ENCODE measurements at regions not wholly inside any gene's neighbourhood (a gene's known extent, or its start where the extent isn't known, plus 50 kb on each side); places are given as distances from the start of the nearest gene placed in this dataset.
"Not testable (repeated sequence)": the region's sequence is repeated elsewhere in the genome, so short reads cannot be mapped to it uniquely, and the experiment has no call there.

GRCh38 chr10:55227967-55228366 lies 426.9 kb upstream of the PCDH15 start:
- DNase-seq = no peak

DNA sequence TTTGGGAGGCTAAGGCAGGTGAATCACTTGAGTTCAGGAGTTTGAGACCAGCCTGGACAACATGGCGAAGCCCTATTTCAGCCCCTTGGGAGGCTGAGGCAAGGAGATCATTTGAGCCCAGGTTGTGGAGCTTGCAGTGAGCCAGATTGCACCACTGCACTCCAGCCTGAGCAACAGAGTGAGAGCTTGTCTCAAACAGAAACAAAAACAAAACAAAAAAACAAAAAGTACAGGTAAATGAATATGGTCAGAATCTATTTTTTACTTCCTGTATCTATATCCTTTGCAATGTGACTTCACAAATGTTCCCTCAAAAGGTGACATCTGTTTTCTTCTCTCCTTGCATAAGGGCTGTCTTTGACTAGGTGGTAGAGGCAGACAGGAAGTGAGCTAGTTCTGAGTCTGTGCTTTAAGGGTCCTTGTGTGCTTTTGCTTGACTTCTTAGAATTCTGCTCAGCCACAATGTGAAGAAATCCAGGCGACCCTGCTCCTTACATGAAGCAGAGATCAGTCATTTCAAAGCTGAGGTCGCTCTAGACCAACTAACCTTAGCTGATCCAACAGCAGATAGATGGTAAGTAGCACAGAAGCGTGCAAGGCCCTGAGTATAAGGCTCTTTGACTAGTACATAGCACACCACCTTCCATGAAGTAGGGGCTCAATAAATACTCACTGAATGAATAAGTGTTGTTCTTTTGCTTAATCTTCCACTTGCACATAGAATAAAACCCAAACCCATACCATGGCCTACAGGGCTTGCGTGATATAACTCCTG lies 423.2 kb upstream of the PCDH15 start:
- DNase-seq = no peak

DNA sequence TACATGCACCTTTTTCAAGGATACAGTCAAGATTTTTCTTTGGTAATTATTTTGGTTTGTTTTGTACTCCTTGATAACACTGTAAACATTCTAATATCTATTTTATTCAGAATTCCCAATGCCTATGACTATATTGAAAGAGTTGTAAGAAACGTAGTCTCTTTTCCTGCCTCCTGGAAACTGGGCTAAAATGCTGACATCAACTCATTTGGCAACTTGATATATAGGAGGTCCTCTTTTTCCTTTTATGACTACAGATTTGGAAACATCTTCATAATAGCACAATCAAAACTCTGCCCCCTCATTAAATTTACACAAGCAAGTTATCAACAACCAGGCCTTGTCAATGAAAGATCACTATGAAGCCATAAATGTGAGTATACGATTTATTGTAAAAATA lies 422.3 kb upstream of the PCDH15 start:
- no peak for DNase-seq

DNA sequence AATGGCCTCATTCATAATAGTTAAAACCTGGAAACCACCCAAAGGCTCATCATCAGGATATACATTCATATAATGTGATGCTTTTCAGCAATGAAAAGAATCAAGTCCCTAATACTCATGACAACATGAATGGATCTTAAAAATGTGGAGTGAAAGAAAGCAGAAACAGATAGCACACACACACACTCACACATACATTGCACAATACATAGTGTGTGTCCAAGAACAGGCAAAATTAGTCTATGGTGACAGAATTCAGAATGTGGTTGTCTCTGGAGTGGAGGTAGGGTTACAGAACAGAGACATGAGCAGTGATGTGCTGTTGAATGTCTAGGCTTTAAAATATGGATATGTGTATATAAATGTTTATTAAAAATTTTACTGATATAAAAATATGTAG lies 419.9 kb upstream of the PCDH15 start:
- no peak for DNase-seq

GRCh38 chr10:55215699-55216098 lies 414.7 kb upstream of the PCDH15 start:
- no peak for DNase-seq

GRCh38 chr10:55214608-55215007 lies 413.6 kb upstream of the PCDH15 start:
- DNase-seq = no peak

DNA sequence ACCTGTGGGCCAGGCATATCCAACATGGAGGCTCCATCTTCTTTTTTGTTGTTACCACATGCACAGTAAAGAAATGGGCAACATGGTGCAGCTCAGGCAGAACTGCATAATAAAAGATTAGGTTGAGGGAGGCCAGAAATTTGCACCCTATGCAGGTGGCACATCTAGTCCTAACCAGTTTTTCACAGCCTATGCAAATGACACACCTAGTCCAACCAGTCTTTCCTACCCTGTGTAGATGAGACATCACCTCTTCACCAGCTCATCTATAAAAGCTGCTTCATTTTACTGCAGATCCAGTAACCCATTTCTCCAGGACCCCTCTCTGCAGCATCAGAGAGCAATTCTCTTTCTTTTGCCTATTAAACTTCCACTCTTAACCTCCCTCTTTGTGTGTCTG lies 411.0 kb upstream of the PCDH15 start:
- DNase-seq = no peak

- DNase-seq = no peak
Observed at GRCh38 chr10:55203874-55204273, 402.8 kb upstream of the PCDH15 start.

- no peak for DNase-seq
Observed at GRCh38 chr10:55203319-55203718, 402.3 kb upstream of the PCDH15 start.

DNA sequence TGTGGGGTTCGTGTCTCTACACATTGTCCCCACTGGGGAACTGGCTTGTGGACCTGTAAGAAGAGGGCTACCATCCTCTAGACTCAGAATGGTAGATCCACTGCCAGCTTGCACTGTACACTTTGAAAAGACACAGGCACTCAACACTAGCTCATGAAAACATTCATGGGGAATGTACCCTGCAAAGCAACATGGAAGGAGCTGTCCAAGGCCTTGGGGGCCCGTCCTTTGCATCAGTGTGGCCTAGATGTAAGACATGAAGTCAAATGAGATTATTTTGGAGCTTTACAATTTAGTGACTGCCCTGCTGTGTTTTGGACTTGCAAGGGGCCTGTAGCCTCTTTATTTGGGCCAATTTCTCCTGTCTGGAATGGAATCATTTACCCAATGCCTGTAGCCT lies 399.0 kb upstream of the PCDH15 start:
- DNase-seq = no peak

- no peak for DNase-seq
Observed at GRCh38 chr10:55191236-55191860, 390.3 kb upstream of the PCDH15 start.

GRCh38 chr10:55183993-55184392 lies 383.0 kb upstream of the PCDH15 start:
- no peak for DNase-seq

DNA sequence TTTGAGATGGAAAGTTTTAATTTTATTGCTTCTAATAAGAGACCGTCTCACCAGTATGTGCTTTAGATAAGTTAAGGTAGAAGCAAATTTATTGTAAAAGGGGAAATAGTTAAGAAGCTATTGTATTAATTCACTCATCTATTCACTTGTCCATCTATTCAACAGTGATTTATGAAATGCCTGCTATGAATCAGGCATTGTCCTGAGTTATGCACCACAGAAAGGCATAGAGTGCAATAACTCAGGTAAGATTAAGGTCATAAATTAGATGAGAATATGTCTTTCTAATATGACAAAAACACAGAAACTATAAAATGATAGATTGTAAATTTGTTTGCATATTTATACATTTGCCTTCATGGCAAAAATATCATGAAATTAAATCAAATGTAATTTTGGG lies 379.3 kb upstream of the PCDH15 start:
- DNase-seq = no peak

DNA sequence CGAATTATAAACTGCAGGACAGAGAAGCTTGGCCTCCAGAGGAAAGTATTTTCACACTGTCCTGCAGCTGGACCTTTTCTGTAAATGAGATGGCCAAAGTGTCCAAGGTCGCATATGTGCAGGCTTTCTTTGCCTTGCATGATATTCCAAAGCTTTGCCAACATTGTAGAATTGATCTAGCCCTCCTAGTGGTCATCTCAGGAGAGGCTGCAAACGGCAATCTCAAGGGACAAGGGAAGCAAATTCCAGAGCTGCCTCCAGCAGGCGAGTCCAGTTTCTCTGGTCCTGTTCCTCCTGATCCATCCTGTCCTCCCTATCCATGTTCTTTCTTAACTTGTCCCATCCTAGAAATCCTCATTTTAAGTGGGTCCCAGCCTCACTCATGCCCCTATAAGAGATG lies 373.4 kb upstream of the PCDH15 start:
- DNase-seq = no peak

- no peak for DNase-seq
Observed at GRCh38 chr10:55169493-55169892, 368.5 kb upstream of the PCDH15 start.

DNA sequence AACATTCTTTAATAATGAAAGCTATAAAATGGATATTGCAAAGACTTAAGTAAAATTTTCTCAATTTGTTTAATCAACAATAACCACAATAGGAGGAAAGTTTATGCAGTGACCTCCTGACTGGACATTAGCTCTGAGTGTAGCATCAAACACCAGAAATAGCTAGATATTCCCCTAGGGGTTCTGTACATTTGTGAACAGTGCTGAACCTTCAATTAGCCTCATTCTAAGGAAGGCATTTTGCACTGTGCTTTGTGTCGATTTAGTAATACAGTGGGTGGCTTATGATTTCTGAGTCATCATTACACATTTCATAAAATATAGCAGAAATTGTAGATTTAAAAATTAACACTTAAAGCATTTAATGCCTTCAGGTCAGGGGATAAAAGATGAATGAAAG lies 367.3 kb upstream of the PCDH15 start:
- DNase-seq = no peak

GRCh38 chr10:55163388-55163979 lies 362.5 kb upstream of the PCDH15 start:
- no peak for DNase-seq

DNA sequence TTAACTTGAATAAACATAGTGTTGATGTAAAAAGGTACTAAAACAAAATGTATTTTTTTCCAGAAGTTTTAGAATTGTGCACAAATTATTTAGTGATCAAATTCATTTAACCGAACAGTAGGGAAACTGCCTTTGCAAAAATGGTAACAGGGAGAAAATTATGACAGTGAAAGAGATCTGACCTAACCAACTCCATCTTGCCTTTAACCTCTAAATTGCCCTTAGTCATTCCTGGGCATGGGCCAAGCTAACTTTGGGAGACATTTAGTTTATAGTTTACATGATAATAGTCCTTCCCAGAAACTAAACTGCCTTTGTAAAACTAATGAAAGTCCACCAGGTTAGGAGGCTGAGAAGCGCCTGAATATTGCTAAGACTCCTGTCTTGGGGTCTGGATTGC lies 361.3 kb upstream of the PCDH15 start:
- DNase-seq = not testable (repeated sequence)

- no peak for DNase-seq
Observed at GRCh38 chr10:55160655-55161283, 359.7 kb upstream of the PCDH15 start.

DNA sequence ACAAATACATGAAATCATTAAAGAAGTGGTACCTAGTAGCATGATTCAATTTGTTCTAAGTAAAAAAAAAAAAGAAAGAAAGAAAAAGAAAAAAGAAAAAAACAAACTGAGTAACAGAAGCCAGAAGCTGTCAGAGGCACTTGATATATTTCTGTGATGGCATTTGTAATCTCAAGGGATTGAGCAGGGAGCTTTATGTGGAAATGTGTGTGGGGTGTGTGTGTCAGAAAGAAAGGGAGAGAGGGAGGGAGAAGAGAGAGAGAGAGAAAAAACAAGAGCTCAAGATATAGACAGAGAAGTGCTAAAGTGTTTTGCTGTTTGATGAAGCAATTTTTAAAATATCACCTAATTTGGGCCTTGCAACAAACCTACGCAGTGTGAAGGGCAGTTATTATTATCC lies 357.6 kb upstream of the PCDH15 start:
- no peak for DNase-seq

GRCh38 chr10:55146032-55146431 lies 345.0 kb upstream of the PCDH15 start:
- DNase-seq = peak; percentile 38

DNA sequence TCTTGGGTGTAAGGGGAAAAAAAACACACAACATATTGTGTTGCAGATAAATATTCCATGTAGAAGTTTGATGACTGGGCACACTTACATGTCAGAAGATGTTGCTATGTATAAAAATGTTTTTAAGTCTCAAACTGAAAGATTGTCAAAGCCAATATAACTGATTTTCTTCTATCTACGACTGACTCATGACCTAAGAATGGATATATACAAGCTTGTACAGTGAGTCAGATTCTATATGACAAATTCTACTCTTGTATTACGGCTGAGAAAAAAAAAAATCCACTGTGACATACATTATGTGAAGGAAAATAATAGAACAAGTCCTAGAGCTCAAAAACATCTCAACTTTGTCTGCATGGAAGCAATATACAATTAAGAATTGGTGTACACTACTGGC lies 343.0 kb upstream of the PCDH15 start:
- peak; percentile 24 for DNase-seq

DNA sequence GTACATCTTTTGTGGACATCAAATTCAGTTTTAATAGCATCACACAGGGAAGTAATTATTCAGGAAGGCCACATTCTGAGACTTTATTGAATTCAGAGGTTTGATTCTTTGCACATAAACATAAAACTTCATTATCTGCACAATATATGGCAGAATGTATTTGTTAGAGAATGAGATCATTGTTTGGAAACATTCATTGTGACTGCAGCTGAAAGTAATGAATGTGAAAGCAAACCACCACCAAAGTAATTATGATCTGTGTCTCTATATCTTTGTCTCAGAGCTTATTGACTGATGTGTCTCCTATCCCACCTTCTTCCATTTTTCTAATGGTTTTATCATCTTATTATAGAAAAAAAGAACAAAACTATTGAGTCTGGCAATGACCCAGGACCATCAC lies 340.9 kb upstream of the PCDH15 start:
- DNase-seq = no peak

DNA sequence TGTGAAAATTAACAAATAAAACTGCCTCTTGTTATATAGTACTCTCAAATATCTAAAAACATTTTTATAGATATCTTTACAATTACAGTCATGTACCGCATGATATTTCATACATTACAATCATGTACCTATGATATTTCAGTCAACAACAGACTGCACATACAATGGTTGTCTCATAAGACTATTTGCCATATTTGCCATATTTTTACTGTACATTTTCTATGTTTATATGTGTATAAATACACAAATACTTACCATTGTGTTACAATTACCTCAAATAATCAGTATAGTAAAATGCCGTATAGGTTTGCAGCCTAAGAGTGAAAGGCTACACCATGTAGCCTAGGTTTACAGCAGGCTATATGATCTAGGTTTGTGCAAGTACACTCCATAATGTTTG lies 336.0 kb upstream of the PCDH15 start:
- no peak for DNase-seq
